ENCODE measurements at regions not wholly inside any gene's neighbourhood (a gene's known extent, or its start where the extent isn't known, plus 50 kb on each side); places are given as distances from the start of the nearest gene placed in this dataset.

- DNase-seq: no peak
- CTCF ChIA-PET: no interaction called here
- Histone ChIP-seq H3K27me3 (ENCODE audit: insufficient read depth, low read length, poor library complexity, severe bottlenecking) (no peaks in the 10 kb centered on the region), H3K9me3 (ENCODE audit: low read length) (no peaks in the 10 kb centered on the region), H3K36me3 (ENCODE audit: insufficient read depth, low read length) (no peaks in the 10 kb centered on the region), H3K4me1 (ENCODE audit: insufficient read depth, low read length) (no peaks in the 10 kb centered on the region), H3K4me3 (ENCODE audit: low read length) (no peak overlapping the region), H3K27ac (ENCODE audit: low read depth, low read length) (no peak overlapping the region)
- no peaks in the 10 kb centered on the region for H3K36me3 Mint-ChIP-seq
- POLR2A ChIA-PET: no interaction called here
- no peak overlapping the region for H3K27ac Mint-ChIP-seq
- H3K4me3 Mint-ChIP-seq: no peak overlapping the region
- H3K4me1 Mint-ChIP-seq: no peaks in the 10 kb centered on the region
- no peaks in the 10 kb centered on the region for H3K27me3 Mint-ChIP-seq
- H3K9me3 Mint-ChIP-seq: peaks cover 0 to 12% (median 5%) of the 10 kb centered on the region in 5 donors
Measured at GRCh38 chr2:133667968-133668367, 99.7 kb upstream of the NCKAP5 start.

- H3K4me1 Mint-ChIP-seq: no peaks in the 10 kb centered on the region
- no peaks in the 10 kb centered on the region for H3K27me3 Mint-ChIP-seq
- POLR2A ChIA-PET: no interaction called here
- Histone ChIP-seq H3K4me3 (ENCODE audit: low read length) (no peak overlapping the region), H3K36me3 (ENCODE audit: insufficient read depth, low read length) (no peaks in the 10 kb centered on the region), H3K9me3 (ENCODE audit: low read length) (no peaks in the 10 kb centered on the region), H3K27ac (ENCODE audit: low read depth, low read length) (no peak overlapping the region), H3K27me3 (ENCODE audit: insufficient read depth, low read length, poor library complexity, severe bottlenecking) (no peaks in the 10 kb centered on the region), H3K4me1 (ENCODE audit: insufficient read depth, low read length) (no peaks in the 10 kb centered on the region)
- no peaks in the 10 kb centered on the region for H3K36me3 Mint-ChIP-seq
- H3K4me3 Mint-ChIP-seq: no peak overlapping the region
- CTCF ChIA-PET: no interaction called here
- H3K27ac Mint-ChIP-seq: no peak overlapping the region
- no peak for DNase-seq
- peaks cover 0 to 12% (median 5%) of the 10 kb centered on the region in 5 donors for H3K9me3 Mint-ChIP-seq
Measured at GRCh38 chr2:133668547-133668946, 100.3 kb upstream of the NCKAP5 start.

GRCh38 chr2:133673305-133673905, 105.1 kb upstream of the NCKAP5 start:
- Histone ChIP-seq H3K4me3 (ENCODE audit: low read length) (no peak overlapping the region), H3K27ac (ENCODE audit: low read depth, low read length) (no peak overlapping the region), H3K9me3 (ENCODE audit: low read length) (no peaks in the 10 kb centered on the region), H3K27me3 (ENCODE audit: insufficient read depth, low read length, poor library complexity, severe bottlenecking) (no peaks in the 10 kb centered on the region), H3K36me3 (ENCODE audit: insufficient read depth, low read length) (no peaks in the 10 kb centered on the region), H3K4me1 (ENCODE audit: insufficient read depth, low read length) (no peaks in the 10 kb centered on the region)
- no peaks in the 10 kb centered on the region for H3K4me1 Mint-ChIP-seq
- no peak for DNase-seq
- ChIA-PET POLR2A (no interaction called here), CTCF (no interaction called here)
- H3K27me3 Mint-ChIP-seq: peaks cover 3 to 5% of the 10 kb centered on the region in 2 donors
- H3K36me3 Mint-ChIP-seq: no peaks in the 10 kb centered on the region
- H3K4me3 Mint-ChIP-seq: no peak overlapping the region
- H3K27ac Mint-ChIP-seq: no peak overlapping the region
- H3K9me3 Mint-ChIP-seq: peaks cover 2 to 8% (median 4%) of the 10 kb centered on the region in 5 donors

- ChIA-PET POLR2A (no interaction called here), CTCF (no interaction called here)
- Histone ChIP-seq H3K4me3 (ENCODE audit: low read length) (no peak overlapping the region), H3K27ac (ENCODE audit: low read depth, low read length) (no peak overlapping the region), H3K4me1 (ENCODE audit: insufficient read depth, low read length) (no peaks in the 10 kb centered on the region), H3K9me3 (ENCODE audit: low read length) (no peaks in the 10 kb centered on the region), H3K36me3 (ENCODE audit: insufficient read depth, low read length) (no peaks in the 10 kb centered on the region), H3K27me3 (ENCODE audit: insufficient read depth, low read length, poor library complexity, severe bottlenecking) (no peaks in the 10 kb centered on the region)
- DNase-seq: no peak
- Mint-ChIP-seq H3K36me3 (no peaks in the 10 kb centered on the region), H3K4me3 (no peak overlapping the region), H3K9me3 (peaks cover 0 to 8% (median 2%) of the 10 kb centered on the region in 5 donors), H3K27me3 (peaks cover 3 to 5% of the 10 kb centered on the region in 2 donors), H3K4me1 (no peaks in the 10 kb centered on the region), H3K27ac (no peak overlapping the region)
Measured at GRCh38 chr2:133674066-133674432, 105.8 kb upstream of the NCKAP5 start.

GRCh38 chr2:133674433-133675331, 106.4 kb upstream of the NCKAP5 start:
- no peaks in the 10 kb centered on the region for H3K27me3 ChIP-seq (ENCODE audit: insufficient read depth, low read length, poor library complexity, severe bottlenecking)
- no peak overlapping the region for H3K27ac Mint-ChIP-seq
- no peak overlapping the region for H3K4me3 Mint-ChIP-seq
- no peaks in the 10 kb centered on the region for H3K9me3 ChIP-seq (ENCODE audit: low read length)
- H3K4me1 ChIP-seq (ENCODE audit: insufficient read depth, low read length): no peaks in the 10 kb centered on the region
- H3K36me3 ChIP-seq (ENCODE audit: insufficient read depth, low read length): no peaks in the 10 kb centered on the region
- no peak overlapping the region for H3K27ac ChIP-seq (ENCODE audit: low read depth, low read length)
- no peak overlapping the region for H3K4me3 ChIP-seq (ENCODE audit: low read length)
- DNase-seq: no peak
- ChIA-PET CTCF (no interaction called here), POLR2A (no interaction called here)
- no peaks in the 10 kb centered on the region for H3K36me3 Mint-ChIP-seq
- peaks cover 3 to 5% of the 10 kb centered on the region in 2 donors for H3K27me3 Mint-ChIP-seq
- H3K9me3 Mint-ChIP-seq: peaks cover 0 to 8% (median 0%) of the 10 kb centered on the region in 5 donors
- no peaks in the 10 kb centered on the region for H3K4me1 Mint-ChIP-seq

GRCh38 chr2:133676392-133677130, 108.3 kb upstream of the NCKAP5 start:
- H3K4me1 ChIP-seq (ENCODE audit: insufficient read depth, low read length): no peaks in the 10 kb centered on the region
- no peak overlapping the region for H3K27ac Mint-ChIP-seq
- peaks cover 0 to 8% (median 0%) of the 10 kb centered on the region in 5 donors for H3K9me3 Mint-ChIP-seq
- H3K36me3 Mint-ChIP-seq: no peaks in the 10 kb centered on the region
- H3K27ac ChIP-seq (ENCODE audit: low read depth, low read length): no peak overlapping the region
- peaks cover 3 to 5% of the 10 kb centered on the region in 2 donors for H3K27me3 Mint-ChIP-seq
- ChIA-PET POLR2A (no interaction called here), CTCF (no interaction called here)
- H3K4me1 Mint-ChIP-seq: no peaks in the 10 kb centered on the region
- no peak overlapping the region for H3K4me3 ChIP-seq (ENCODE audit: low read length)
- DNase-seq: no peak
- no peaks in the 10 kb centered on the region for H3K9me3 ChIP-seq (ENCODE audit: low read length)
- no peaks in the 10 kb centered on the region for H3K36me3 ChIP-seq (ENCODE audit: insufficient read depth, low read length)
- H3K27me3 ChIP-seq (ENCODE audit: insufficient read depth, low read length, poor library complexity, severe bottlenecking): no peaks in the 10 kb centered on the region
- no peak overlapping the region for H3K4me3 Mint-ChIP-seq

GRCh38 chr2:133680343-133681049, 112.2 kb upstream of the NCKAP5 start:
- ChIA-PET POLR2A (no interaction called here), CTCF (no interaction called here)
- peaks cover 0 to 7% (median 0%) of the 10 kb centered on the region in 5 donors for H3K9me3 Mint-ChIP-seq
- Histone ChIP-seq H3K36me3 (ENCODE audit: insufficient read depth, low read length) (no peaks in the 10 kb centered on the region), H3K9me3 (ENCODE audit: low read length) (no peaks in the 10 kb centered on the region), H3K27me3 (ENCODE audit: insufficient read depth, low read length, poor library complexity, severe bottlenecking) (no peaks in the 10 kb centered on the region), H3K4me3 (ENCODE audit: low read length) (no peak overlapping the region), H3K4me1 (ENCODE audit: insufficient read depth, low read length) (no peaks in the 10 kb centered on the region), H3K27ac (ENCODE audit: low read depth, low read length) (no peak overlapping the region)
- H3K36me3 Mint-ChIP-seq: no peaks in the 10 kb centered on the region
- H3K27me3 Mint-ChIP-seq: peaks cover 2 to 3% of the 10 kb centered on the region in 2 donors
- DNase-seq: no peak
- H3K27ac Mint-ChIP-seq: no peak overlapping the region
- no peaks in the 10 kb centered on the region for H3K4me1 Mint-ChIP-seq
- H3K4me3 Mint-ChIP-seq: no peak overlapping the region

- ChIA-PET CTCF (no interaction called here), POLR2A (no interaction called here)
Measured at GRCh38 chr2:133682347-133682746, 114.1 kb upstream of the NCKAP5 start.

More at GRCh38 chr2:133682347-133682746, 114.1 kb upstream of the NCKAP5 start:
- H3K9me3 Mint-ChIP-seq: peaks cover 0 to 5% (median 0%) of the 10 kb centered on the region in 5 donors
- Histone ChIP-seq H3K4me3 (ENCODE audit: low read length) (no peak overlapping the region), H3K36me3 (ENCODE audit: insufficient read depth, low read length) (no peaks in the 10 kb centered on the region), H3K9me3 (ENCODE audit: low read length) (no peaks in the 10 kb centered on the region), H3K27me3 (ENCODE audit: insufficient read depth, low read length, poor library complexity, severe bottlenecking) (no peaks in the 10 kb centered on the region), H3K27ac (ENCODE audit: low read depth, low read length) (no peak overlapping the region), H3K4me1 (ENCODE audit: insufficient read depth, low read length) (no peaks in the 10 kb centered on the region)
- H3K36me3 Mint-ChIP-seq: no peaks in the 10 kb centered on the region
- DNase-seq: no peak
- H3K27me3 Mint-ChIP-seq: no peaks in the 10 kb centered on the region
- H3K4me3 Mint-ChIP-seq: no peak overlapping the region
- H3K27ac Mint-ChIP-seq: no peak overlapping the region
- H3K4me1 Mint-ChIP-seq: no peaks in the 10 kb centered on the region
